SK-N-SH (cell line): ENCODE measurements at regions not wholly inside any gene's neighbourhood (a gene's known extent, or its start where the extent isn't known, plus 50 kb on each side); places are given as distances from the start of the nearest gene placed in this dataset.

Source experiments
- CTCF ChIA-PET: fragments of 300-600, 350-600 bp; formaldehyde crosslinking; extraction: SDS; loops from one replicate; lab custom pipeline; 2021; lab: Yijun Ruan, JAX
- POLR2A ChIA-PET: fragments of 350-600 bp; sonication (Branson Sonifier 250); formaldehyde crosslinking; extraction: SDS; loops from one replicate; lab custom pipeline; 2020; ENCODE audit warnings: antibody characterized with exemption, inconsistent platforms; lab: Yijun Ruan, JAX
- DNase-seq: peaks from one replicate; pipeline ENCODE4 v3.0.0; 2012
- H2AFZ ChIP-seq: fragments of 200-600 bp; sonication (generic); 2 replicates; pipeline ENCODE4 v1.8.1; 2016; ENCODE audit warnings: antibody characterized with exemption, mild to moderate bottlenecking, low read depth
- H3F3A ChIP-seq: fragments of 200-600 bp; sonication (generic); replicated peaks from 2 replicates; pipeline ENCODE3; 2016; ENCODE audit warnings: antibody characterized with exemption, mild to moderate bottlenecking; ENCODE audit not compliant: insufficient read depth
- H3K27ac ChIP-seq, 2 experiments: fragments of 200-500 bp in 1 of 2; fragments of 200-600 bp in 1 of 2; sonication (Bioruptor generic) in 1 of 2; sonication (generic), shearing (Covaris generic) in 1 of 2; 2 replicates each; pipeline versions ENCODE4 v1.5.1 to v1.6.1; 2014 to 2016; ENCODE audit warnings: low read depth in 2 of 2, inconsistent platforms in 1 of 2, low read length in 1 of 2, mild to moderate bottlenecking in 1 of 2, mixed read lengths in 1 of 2
- H3K27me3 ChIP-seq: fragments of 200-600 bp; sonication (generic), shearing (Covaris generic); 2 replicates; pipeline ENCODE4 v1.6.1; 2016; ENCODE audit warnings: mixed run types; ENCODE audit not compliant: insufficient read depth
- H3K36me3 ChIP-seq, 2 experiments: fragments of 200-500 bp in 1 of 2; fragments of 200-600 bp in 1 of 2; sonication (Bioruptor generic) in 1 of 2; sonication (generic) in 1 of 2; replicated peaks in 1 of 2; 2 replicates each; pipeline versions ENCODE3 to v1.5.1; 2014 to 2016; ENCODE audit warnings: low read length in 1 of 2, mild to moderate bottlenecking in 1 of 2; ENCODE audit not compliant: insufficient read depth in 2 of 2, control insufficient read depth in 1 of 2
- H3K4me1 ChIP-seq, 2 experiments: fragments of 200-500 bp in 1 of 2; fragments of 200-600 bp in 1 of 2; sonication (Bioruptor generic) in 1 of 2; sonication (generic), shearing (Covaris generic) in 1 of 2; 2 replicates each; pipeline versions ENCODE4 v1.5.1 to v1.6.1; 2014 to 2016; ENCODE audit warnings: low read depth in 1 of 2, low read length in 1 of 2, mixed run types in 1 of 2; ENCODE audit not compliant: insufficient read depth in 2 of 2, control insufficient read depth in 1 of 2
- H3K4me2 ChIP-seq: fragments of 200-600 bp; sonication (generic), shearing (Covaris generic); 2 replicates; pipeline ENCODE4 v1.6.1; 2017; ENCODE audit warnings: mixed run types
- H3K4me3 ChIP-seq, 2 experiments: fragments of 200-500 bp in 1 of 2; fragments of 200-600 bp in 1 of 2; sonication (Bioruptor generic) in 1 of 2; sonication (generic), shearing (Covaris generic) in 1 of 2; 2 replicates each; pipeline versions ENCODE4 v1.5.1 to v1.8.1; 2014 to 2016; ENCODE audit warnings: low read depth in 2 of 2, inconsistent platforms in 1 of 2, low read length in 1 of 2, mild to moderate bottlenecking in 1 of 2, mixed read lengths in 1 of 2, moderate library complexity in 1 of 2
- H3K79me2 ChIP-seq: fragments of 200-600 bp; sonication (generic); 2 replicates; pipeline ENCODE4 v1.8.1; 2017; ENCODE audit warnings: mild to moderate bottlenecking; ENCODE audit not compliant: insufficient read depth
- H3K9ac ChIP-seq: fragments of 200-600 bp; sonication (generic); 2 replicates; pipeline ENCODE4 v1.6.1; 2017; ENCODE audit warnings: mixed run types
- H3K9me2 ChIP-seq: fragments of 200-600 bp; sonication (generic); 2 replicates; pipeline ENCODE4 v1.6.1; 2017; ENCODE audit warnings: mixed run types
- H3K9me3 ChIP-seq: fragments of 200-600 bp; sonication (generic); 2 replicates; pipeline ENCODE4 v1.6.1; 2017; ENCODE audit warnings: mixed run types, mild to moderate bottlenecking, moderate library complexity
- H4K20me1 ChIP-seq: fragments of 200-600 bp; sonication (generic); 2 replicates; pipeline ENCODE4 v1.6.1; 2017; ENCODE audit warnings: mild to moderate bottlenecking, mixed run types; ENCODE audit not compliant: insufficient read depth
- CHD2 ChIP-seq: fragments of 150-350 bp; IDR thresholded peaks from 2 replicates; pipeline ENCODE4 v1.6.1; 2018; ENCODE audit warnings: low read length; ENCODE audit not compliant: partially characterized antibody
- ELF1 ChIP-seq: IDR thresholded peaks from 2 replicates; pipeline ENCODE4 v1.4.0; 2012
- EP300 ChIP-seq, 2 experiments: IDR thresholded peaks; 2 replicates each; pipeline versions ENCODE4 v1.4.0 to v1.6.1; 2012; ENCODE audit warnings: borderline replicate concordance in 1 of 2, low read depth in 1 of 2, low read length in 1 of 2
- FOSL2 ChIP-seq: IDR thresholded peaks from 2 replicates; pipeline ENCODE4 v1.4.0; 2012; ENCODE audit warnings: low read depth, mild to moderate bottlenecking, moderate library complexity, borderline replicate concordance
- FOXJ3 ChIP-seq: sonication (generic); formaldehyde crosslinking; IDR thresholded peaks from 2 replicates; pipeline ENCODE4 v1.5.1; 2020; ENCODE audit warnings: mild to moderate bottlenecking, missing genetic modification reagents
- FOXM1 ChIP-seq: IDR thresholded peaks from 2 replicates; pipeline ENCODE4 v1.4.0; 2012; ENCODE audit warnings: low read depth, mild to moderate bottlenecking
- GABPA ChIP-seq: IDR thresholded peaks from 2 replicates; pipeline ENCODE4 v1.4.0; 2012; ENCODE audit warnings: low read depth, mild to moderate bottlenecking
- JUND ChIP-seq: IDR thresholded peaks from 2 replicates; pipeline ENCODE4 v1.4.0; 2012
- MAX ChIP-seq: IDR thresholded peaks from 2 replicates; pipeline ENCODE4 v1.4.0; 2012; ENCODE audit warnings: low read depth
- MXI1 ChIP-seq: IDR thresholded peaks from 2 replicates; pipeline ENCODE4 v1.6.1; 2012; ENCODE audit warnings: mild to moderate bottlenecking, low read depth, low read length, improper control_type of control experiment
- NFIC ChIP-seq: IDR thresholded peaks from 2 replicates; pipeline ENCODE4 v1.4.0; 2012; ENCODE audit warnings: borderline replicate concordance
- NRF1 ChIP-seq: IDR thresholded peaks from 2 replicates; pipeline ENCODE4 v1.6.1; 2012; ENCODE audit warnings: low read depth, mild to moderate bottlenecking, low read length
- POLR2AphosphoS5 ChIP-seq: IDR thresholded peaks from 2 replicates; pipeline ENCODE4 v1.6.1; 2012; ENCODE audit warnings: low read depth, low read length
- RAD21 ChIP-seq: IDR thresholded peaks from 2 replicates; pipeline ENCODE4 v1.6.1; 2012; ENCODE audit warnings: mild to moderate bottlenecking, low read length
- REST ChIP-seq: IDR thresholded peaks from 2 replicates; pipeline ENCODE4 v1.6.1; 2012; ENCODE audit warnings: mild to moderate bottlenecking, low read depth, low read length, moderate library complexity
- SMC3 ChIP-seq: IDR thresholded peaks from 2 replicates; pipeline ENCODE4 v1.6.1; 2012; ENCODE audit warnings: low read depth, low read length, improper control_type of control experiment
- TAF1 ChIP-seq: IDR thresholded peaks from 2 replicates; pipeline ENCODE4 v1.6.1; 2012; ENCODE audit warnings: low read depth, mild to moderate bottlenecking, low read length, moderate library complexity, borderline replicate concordance
- TCF12 ChIP-seq: IDR thresholded peaks from 2 replicates; pipeline ENCODE4 v1.4.0; 2012
- TEAD4 ChIP-seq: IDR thresholded peaks from 2 replicates; pipeline ENCODE4 v1.4.0; 2012; ENCODE audit warnings: mild to moderate bottlenecking, borderline replicate concordance; ENCODE audit not compliant: insufficient read depth
- USF2 ChIP-seq: fragments of 150-350 bp; IDR thresholded peaks from 2 replicates; pipeline ENCODE4 v1.6.1; 2017; ENCODE audit warnings: antibody characterized with exemption, low read length, low read depth, borderline replicate concordance
- YY1 ChIP-seq: IDR thresholded peaks from 2 replicates; pipeline ENCODE4 v1.4.0; 2012; ENCODE audit warnings: low read depth, mild to moderate bottlenecking
- WGBS: methylation state at CpG from one replicate; pipeline ENCODE4 v1.1.6; 2017; ENCODE audit warnings: low lambda C conversion rate; 5-methylcytosine and 5-hydroxymethylcytosine counted together
- TF ChIP-seq, protein P1 (sequence below): IDR thresholded peaks from 2 replicates; pipeline ENCODE4 v1.4.0; 2012; ENCODE audit warnings: low read depth, borderline replicate concordance
- TF ChIP-seq, protein P2 (sequence below): fragments of 200-600 bp; sonication (generic); IDR thresholded peaks from 2 replicates; pipeline ENCODE4 v1.6.1; 2017; ENCODE audit warnings: antibody characterized with exemption, mild to moderate bottlenecking, moderate library complexity

GRCh38 chr11:82405421-82405820 lies 328.2 kb downstream of the FAM181B start:
- H3K4me3 ChIP-seq, result no peak overlapping the region
- H4K20me1 ChIP-seq, result no peaks in the 10 kb centered on the region
- no peaks in the 10 kb centered on the region for H3K9me2 ChIP-seq
- no peak overlapping the region for H3K4me2 ChIP-seq
- H3K27me3 ChIP-seq, result no peaks in the 10 kb centered on the region
- H3K79me2 ChIP-seq, result no peaks in the 10 kb centered on the region
- DNase-seq, result no peak
- CTCF ChIA-PET, result no interaction called here
- no peaks in the 10 kb centered on the region for H3K4me1 ChIP-seq
- POLR2A ChIA-PET, result no interaction called here
- no peaks in the 10 kb centered on the region for H3K36me3 ChIP-seq
- no peak for TF ChIP-seq FOSL2
- TF ChIP-seq YY1, result no peak
- no peak for TF ChIP-seq CHD2
- TF ChIP-seq, protein P1, sequence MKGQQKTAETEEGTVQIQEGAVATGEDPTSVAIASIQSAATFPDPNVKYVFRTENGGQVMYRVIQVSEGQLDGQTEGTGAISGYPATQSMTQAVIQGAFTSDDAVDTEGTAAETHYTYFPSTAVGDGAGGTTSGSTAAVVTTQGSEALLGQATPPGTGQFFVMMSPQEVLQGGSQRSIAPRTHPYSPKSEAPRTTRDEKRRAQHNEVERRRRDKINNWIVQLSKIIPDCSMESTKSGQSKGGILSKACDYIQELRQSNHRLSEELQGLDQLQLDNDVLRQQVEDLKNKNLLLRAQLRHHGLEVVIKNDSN, result no peak
- TF ChIP-seq MAX, result no peak
- no peak for TF ChIP-seq NFIC
- no peak for TF ChIP-seq JUND
- TF ChIP-seq TCF12, result no peak
- TF ChIP-seq FOXJ3 (CRISPR knock-in tag), result no peak
- TF ChIP-seq NRF1, result no peak
- TF ChIP-seq TEAD4, result no peak
- TF ChIP-seq USF2, result no peak
- TF ChIP-seq SMC3, result no peak
- TF ChIP-seq REST, result no peak
- no peak overlapping the region for H3K27ac ChIP-seq
- H2AFZ ChIP-seq, result no peak overlapping the region
- no peak overlapping the region for H3K9ac ChIP-seq
- H3F3A ChIP-seq, result no peaks in the 10 kb centered on the region
- WGBS, result 5% methylated on average over 5 of the region's 5 CpGs
- no peaks in the 10 kb centered on the region for H3K9me3 ChIP-seq

DNA sequence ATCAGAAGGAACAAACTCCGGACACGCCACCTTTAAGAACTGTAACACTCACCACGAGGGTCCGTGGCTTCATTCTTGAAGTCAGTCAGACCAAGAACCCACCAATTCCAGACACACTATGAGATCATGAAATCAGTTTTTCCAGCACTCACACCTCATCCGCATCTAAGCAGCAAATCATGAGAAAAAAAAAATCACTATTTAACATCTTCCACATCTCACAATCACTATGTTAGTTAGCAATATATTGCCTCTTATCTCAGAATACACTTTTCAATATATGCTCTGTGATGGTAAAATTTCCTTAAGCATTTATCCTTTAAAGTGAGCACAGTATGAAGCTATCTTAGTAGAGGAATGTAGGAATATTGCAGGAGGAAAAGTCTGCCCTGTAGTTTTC lies 328.7 kb downstream of the FAM181B start:
- WGBS, result 29% methylated on average over 5 of the region's 5 CpGs
- H2AFZ ChIP-seq, result no peak overlapping the region
- TF ChIP-seq YY1, result no peak
- TF ChIP-seq JUND, result no peak
- TF ChIP-seq FOSL2, result no peak
- TF ChIP-seq, protein P2, sequence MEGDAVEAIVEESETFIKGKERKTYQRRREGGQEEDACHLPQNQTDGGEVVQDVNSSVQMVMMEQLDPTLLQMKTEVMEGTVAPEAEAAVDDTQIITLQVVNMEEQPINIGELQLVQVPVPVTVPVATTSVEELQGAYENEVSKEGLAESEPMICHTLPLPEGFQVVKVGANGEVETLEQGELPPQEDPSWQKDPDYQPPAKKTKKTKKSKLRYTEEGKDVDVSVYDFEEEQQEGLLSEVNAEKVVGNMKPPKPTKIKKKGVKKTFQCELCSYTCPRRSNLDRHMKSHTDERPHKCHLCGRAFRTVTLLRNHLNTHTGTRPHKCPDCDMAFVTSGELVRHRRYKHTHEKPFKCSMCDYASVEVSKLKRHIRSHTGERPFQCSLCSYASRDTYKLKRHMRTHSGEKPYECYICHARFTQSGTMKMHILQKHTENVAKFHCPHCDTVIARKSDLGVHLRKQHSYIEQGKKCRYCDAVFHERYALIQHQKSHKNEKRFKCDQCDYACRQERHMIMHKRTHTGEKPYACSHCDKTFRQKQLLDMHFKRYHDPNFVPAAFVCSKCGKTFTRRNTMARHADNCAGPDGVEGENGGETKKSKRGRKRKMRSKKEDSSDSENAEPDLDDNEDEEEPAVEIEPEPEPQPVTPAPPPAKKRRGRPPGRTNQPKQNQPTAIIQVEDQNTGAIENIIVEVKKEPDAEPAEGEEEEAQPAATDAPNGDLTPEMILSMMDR, result no peak
- TF ChIP-seq TAF1, result no peak
- TF ChIP-seq RAD21, result no peak
- no peak for TF ChIP-seq EP300 (IDR thresholded peaks at IDR 0.05; ENCODE audit: borderline replicate concordance in 1 of 2, low read depth in 1 of 2, low read length in 1 of 2)
- no peak for TF ChIP-seq ELF1
- no peak for TF ChIP-seq POLR2AphosphoS5
- no peak for TF ChIP-seq FOXM1
- TF ChIP-seq GABPA, result no peak
- TF ChIP-seq MAX, result no peak
- no peak for TF ChIP-seq NFIC
- TF ChIP-seq MXI1, result no peak
- no peak for TF ChIP-seq CHD2
- H3K79me2 ChIP-seq, result no peaks in the 10 kb centered on the region
- no peak overlapping the region for H3K4me3 ChIP-seq
- H3K4me2 ChIP-seq, result no peak overlapping the region
- no peaks in the 10 kb centered on the region for H3K9me2 ChIP-seq
- no peak overlapping the region for H3K9ac ChIP-seq
- ChIA-PET CTCF (no interaction called here), POLR2A (no interaction called here)
- no peaks in the 10 kb centered on the region for H3K4me1 ChIP-seq
- no peaks in the 10 kb centered on the region for H3K27me3 ChIP-seq
- no peak overlapping the region for H3K27ac ChIP-seq
- no peak for DNase-seq
- no peaks in the 10 kb centered on the region for H3K36me3 ChIP-seq
- no peaks in the 10 kb centered on the region for H4K20me1 ChIP-seq
- H3K9me3 ChIP-seq, result no peaks in the 10 kb centered on the region
- H3F3A ChIP-seq, result no peaks in the 10 kb centered on the region
